ENCODE measurements at regions not wholly inside any gene's neighbourhood (a gene's known extent, or its start where the extent isn't known, plus 50 kb on each side); places are given as distances from the start of the nearest gene placed in this dataset.

DNA sequence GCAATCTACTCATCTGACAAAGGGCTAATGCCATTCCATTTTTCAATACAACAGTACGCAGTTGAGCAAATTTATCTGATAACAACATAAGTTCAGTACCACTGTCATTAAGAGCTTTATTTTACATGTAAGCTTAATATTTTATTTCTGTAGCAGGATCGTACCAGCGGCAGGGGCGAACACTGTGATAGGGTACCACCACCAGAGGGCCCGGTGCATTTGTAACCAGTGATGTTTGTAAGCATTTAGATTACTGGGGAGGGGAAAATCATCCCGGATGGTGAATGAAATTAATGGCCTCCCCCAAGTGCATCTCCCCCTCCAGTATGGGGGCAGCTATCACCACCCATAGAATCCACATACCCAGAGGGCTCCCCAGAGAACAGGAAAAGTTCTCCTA lies 179.0 kb downstream of the ADGRA3 start:
- DNase-seq (ENCODE audit: low read depth in 2 of 2) = no peak

DNA sequence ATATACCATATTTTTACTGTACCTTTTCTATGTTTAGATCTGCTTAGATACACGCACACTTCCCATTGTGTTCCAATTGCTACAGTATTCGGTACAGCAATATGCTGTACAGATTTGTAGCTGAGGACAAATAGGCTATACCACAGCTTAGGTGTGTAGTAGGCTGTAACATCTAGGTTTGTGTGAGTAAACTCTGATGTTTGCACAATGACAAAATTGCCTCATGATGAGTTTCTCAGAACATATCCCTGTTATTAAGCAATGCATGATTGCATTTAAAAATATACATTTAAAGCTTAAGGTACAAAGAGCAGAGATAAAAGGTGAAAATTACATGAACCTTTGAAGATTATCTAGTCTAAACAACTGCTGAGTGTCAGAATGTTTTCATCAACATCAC lies 181.7 kb downstream of the ADGRA3 start:
- DNase-seq (ENCODE audit: low read depth in 2 of 2) = no peak

DNA sequence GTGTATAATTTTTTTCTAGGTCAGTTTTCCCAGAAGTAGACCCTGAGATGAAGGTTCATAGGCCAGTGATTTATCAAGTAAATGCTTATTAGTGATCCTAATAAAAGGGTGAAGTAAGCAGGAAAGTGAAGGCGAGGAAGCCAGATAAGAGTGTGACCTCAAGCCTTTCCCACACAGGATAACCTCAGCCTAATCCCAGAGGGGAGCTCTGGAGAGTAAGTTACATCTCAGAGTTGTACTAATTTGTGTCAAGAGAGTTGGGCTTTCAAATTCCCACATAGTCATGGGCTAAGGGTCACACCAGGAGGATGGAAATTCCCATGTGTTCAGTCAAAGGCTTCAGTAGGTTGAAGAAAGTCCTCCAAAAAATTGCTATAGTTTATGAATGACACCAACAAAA lies 191.4 kb downstream of the ADGRA3 start:
- DNase-seq (ENCODE audit: low read depth in 2 of 2) = no peak

DNA sequence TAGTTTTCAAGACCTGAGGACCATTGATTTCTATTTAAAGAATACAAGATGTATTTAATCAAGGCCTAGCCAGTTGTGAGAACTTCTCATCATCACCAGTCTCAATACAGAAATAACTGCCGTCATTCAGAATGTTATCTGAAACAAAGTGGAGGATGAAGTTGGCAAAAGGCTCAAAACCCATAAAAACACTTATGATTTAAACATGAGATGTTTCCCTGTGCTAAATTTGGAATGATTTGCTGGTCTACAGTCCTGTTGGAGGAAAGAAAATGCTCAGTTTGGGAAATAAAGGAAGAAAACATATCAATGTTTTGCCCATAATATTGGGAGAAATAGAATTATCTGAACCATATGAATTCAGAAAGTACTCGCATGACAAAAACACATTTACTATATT lies 192.2 kb downstream of the ADGRA3 start:
- no peak for DNase-seq (ENCODE audit: low read depth in 2 of 2)

DNA sequence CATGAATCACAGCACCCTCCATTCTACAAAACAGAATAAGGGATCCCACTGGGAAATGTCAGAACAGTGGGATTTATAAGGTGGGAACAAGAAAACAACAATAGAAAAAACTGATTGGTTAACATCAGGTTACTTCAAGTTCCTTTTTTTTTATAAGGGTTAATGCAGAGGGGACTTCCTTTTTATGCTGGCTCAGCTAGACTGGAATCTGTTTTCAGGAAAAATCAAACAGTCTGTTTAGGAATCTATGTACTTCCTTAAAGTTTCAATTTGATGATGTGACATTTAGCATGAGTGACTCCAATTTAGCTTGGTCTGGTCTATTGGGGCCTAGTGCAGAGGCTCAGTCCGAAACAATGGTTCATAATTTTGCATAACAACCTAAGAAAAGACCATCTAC lies 192.9 kb downstream of the ADGRA3 start:
- no peak for DNase-seq (ENCODE audit: low read depth in 2 of 2)

DNA sequence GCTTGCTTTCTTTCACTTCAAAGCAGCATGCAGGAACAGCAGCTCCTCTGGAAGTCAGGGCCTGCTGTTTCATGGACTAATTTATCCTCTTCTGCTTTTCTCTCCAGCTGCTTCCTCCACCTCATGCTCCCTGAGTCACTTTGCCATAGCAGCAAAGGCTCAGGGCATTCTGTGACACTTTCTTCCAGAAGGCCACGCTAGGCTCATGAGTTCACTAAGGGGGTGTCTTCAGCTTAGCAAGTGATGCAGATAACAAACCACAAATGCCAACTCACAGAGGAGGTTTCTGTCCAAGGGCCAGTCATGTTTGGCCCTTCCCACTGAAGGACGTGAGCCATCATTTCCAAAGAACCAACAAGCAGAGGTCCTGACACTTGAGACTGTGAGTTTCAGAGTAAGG lies 200.2 kb downstream of the ADGRA3 start:
- no peak for DNase-seq (ENCODE audit: low read depth in 2 of 2)

DNA sequence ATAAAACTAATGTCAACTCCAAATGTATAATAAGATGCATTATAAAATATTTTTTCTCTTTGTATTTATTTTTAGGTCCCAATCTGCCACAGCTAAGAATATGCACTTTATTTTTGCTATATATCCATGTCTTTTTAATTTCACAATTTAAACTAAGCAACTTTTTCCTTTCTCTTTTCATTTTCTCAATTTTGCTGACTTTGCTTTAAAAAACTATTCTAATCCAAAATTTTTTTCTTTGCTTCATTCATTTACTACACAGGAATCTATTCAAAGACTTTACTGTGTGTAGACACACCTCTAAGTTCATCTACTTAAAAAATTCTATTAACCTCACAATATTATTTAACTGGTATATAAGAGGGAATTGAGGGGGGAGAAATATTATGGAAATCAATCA lies 201.9 kb downstream of the ADGRA3 start:
- no peak for DNase-seq (ENCODE audit: low read depth in 2 of 2)

DNA sequence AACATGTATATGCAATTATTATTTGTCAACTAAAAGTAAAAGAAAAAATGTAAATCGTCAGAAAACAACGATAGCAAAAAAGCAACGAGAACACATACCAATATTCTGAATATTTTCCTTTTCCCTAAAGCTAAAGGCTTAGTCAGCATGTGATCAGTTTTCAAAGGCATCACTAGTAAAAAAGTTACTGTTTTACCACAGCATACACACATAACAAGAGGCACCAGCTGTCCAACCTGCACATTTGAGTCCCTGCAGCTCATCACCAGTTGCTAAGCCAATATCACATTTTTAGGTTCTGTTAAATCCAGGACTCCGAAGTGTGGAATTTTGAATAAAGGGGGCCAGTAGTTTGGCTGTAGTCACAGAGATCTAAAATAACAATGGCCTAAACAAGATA lies 203.8 kb downstream of the ADGRA3 start:
- DNase-seq (ENCODE audit: low read depth in 2 of 2) = no peak

DNA sequence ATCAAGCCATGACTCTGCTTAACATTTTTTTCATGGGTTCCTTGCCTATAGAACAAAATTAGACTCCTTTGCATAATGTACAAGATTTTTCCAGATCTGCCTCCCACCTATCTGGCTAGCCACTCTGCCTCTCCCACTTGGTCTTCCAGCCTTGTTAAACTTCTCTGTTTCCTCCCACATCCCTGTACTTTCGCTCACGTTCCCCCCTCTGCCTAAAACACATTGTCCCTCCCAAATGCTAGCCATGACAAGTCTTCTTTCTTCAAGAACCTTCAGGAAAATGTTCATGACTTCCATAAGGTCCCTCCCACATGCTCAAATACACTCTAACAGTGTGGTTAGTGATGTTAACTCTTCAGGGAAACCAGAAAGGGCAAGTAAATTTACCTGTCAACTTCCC lies 214.6 kb downstream of the ADGRA3 start:
- DNase-seq (ENCODE audit: low read depth in 2 of 2) = no peak

DNA sequence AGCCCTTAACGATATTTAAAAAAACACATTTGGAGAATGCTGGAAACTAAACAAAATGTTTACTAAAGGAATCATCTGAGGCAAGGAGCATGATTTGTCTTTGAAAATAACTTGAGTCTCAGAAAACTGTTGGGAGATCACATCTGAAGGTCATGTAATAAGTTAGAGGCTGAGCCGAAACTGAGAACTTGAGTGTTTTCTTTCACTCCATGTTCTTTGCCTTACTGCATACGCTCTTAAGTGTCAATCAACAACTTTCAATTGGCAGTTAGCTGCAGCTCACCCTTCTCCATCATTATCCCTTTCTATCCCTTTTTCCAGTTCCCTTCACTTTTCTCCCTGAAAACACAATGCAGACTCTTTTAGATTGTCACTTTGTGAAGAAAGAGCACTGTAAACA lies 216.2 kb downstream of the ADGRA3 start:
- DNase-seq (ENCODE audit: low read depth in 2 of 2) = no peak

DNA sequence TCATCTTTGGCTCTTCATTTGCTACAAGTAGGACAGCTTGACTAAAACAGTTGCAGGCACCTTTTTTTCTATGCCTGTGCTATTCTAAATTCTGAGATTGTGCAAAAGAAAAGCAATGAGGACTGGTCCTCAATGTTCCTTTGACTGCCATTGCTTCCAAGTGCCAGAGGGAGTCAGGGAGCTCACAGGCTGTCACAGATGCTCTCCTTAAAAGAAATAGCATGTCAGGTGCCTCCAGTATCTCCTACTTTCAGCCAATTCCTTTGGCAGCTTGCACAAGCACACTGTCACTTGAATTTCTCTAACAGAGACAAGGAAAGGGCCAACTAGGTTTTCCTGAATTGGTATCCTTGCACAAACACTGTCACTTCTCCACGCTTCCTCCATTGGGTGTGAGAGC lies 228.2 kb downstream of the ADGRA3 start:
- DNase-seq (ENCODE audit: low read depth in 2 of 2) = no peak

DNA sequence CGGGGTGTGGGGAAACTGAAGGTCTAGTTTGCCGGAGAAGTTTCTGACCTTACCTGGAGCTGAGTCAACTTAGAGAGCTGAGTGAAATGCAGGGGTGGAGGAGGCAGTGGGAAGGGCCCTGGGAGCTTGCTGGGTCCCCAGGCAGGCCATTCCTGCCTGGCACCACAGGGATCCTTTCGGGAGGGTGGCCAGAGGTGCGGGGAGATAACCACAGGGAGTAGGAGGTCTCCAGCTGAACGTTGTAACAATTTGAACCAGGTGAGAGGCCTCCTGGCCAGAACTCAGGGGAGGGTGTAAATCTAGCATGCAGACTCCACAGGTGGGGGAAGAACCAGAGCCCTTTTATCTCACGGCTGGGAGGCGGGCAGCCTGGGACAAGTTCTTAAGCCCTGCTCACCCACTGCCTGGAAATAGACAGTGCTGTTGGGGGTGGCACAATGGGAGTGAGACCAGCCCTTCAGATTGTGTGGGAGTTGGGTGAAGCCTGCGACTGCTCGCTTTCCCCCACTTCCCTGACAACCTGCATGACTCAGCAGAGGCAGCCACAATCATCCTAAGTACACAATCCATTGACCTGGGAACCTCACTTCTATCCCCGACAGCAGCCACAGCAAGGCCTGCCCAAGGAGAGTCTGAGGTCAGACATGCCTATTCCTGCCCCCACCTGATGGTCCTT lies 247.4 kb downstream of the ADGRA3 start:
- no peak for DNase-seq (ENCODE audit: low read depth in 2 of 2)

DNA sequence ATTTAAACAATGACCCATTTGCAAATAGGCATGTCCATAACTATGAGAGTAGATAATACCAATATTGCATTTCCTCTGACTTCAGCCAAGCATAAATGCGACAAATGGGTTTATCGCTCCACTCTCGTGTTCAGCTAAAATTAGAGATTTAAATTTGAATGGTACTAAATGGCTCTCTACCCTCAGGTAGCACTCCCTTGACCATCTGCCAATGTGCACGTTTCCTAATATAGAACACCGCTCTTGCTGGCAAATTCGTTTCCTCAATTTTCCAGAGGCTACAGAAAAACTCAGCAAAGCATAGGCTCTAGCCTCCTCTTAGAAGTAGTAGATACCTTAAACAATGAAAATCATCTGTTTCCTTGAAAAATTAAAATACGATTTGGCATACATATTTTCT lies 251.6 kb downstream of the ADGRA3 start:
- DNase-seq (ENCODE audit: low read depth in 2 of 2) = no peak

DNA sequence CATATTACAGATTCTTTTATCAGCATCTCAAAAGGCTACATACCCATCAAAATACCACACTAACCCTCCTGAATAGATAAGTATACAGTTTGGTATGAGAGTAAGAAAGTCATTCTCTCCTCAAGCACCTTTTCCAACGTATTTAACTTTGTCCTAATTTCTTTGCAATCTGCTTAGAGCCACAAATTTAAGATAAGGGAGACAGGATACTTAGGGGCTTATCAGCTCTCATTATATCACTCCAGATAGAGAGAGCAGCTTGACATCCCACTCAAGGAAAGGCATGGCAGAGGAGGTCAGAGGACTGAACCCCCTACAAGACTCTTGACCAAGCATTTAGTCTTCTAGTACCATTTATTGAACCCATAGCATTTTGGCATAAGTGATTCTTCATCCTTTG lies 262.4 kb downstream of the ADGRA3 start:
- no peak for DNase-seq (ENCODE audit: low read depth in 2 of 2)

DNA sequence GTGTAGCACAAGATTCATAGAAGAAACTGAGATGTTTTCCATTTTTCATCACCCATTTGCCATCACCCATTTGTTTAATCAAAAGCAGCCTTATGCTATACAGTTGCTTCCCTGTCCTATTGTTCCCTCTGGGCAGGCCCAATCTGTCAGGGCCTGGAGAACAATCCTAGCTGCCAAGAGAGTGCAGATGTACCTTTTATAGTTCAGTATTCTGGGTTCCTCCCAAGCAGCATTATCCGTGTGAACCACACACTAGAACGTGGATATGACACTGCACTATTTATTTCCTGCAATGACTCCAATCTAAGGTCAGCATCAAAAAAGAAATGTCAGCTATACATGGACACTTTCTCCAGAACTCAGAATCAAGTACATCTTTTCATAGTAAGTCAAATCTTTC lies 269.0 kb downstream of the ADGRA3 start:
- no peak for DNase-seq (ENCODE audit: low read depth in 2 of 2)

DNA sequence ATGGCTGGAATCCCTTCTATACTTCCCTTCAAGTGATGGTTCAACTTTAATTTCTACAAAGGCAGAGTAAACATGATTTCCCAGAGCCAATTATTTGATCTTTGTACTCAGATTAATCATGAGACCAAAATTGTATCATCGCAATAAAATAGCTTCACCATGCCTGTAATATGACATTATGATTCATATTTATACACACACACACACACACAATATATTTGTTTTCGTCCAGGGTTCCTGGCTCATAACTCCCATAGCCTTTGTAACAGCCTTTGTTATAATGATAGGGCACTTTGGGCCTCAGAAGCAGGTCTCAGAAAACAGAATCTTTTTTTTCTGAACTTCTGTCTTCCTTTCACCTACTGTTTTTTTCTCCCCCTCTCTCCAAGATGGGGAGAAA lies 270.6 kb downstream of the ADGRA3 start:
- DNase-seq (ENCODE audit: low read depth in 2 of 2) = no peak

DNA sequence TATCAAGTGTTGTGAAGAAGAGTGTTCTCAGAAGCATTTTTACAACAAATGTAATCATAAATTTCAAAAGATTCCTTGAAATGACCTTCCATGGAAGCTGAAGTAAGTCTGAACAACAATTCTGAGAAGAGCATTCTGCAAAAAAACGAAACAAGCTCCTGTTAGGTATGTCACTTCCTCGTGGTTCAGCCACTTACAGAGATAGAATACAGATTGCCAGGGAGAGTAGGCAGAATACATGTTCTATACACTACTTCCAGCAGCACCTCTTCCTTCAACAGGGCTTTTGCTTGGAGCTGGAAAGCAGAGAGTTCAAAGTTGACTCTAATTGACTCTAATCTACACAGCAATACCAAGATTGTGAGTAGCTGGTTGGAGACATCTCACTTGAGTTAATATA lies 274.5 kb downstream of the ADGRA3 start:
- no peak for DNase-seq (ENCODE audit: low read depth in 2 of 2)

DNA sequence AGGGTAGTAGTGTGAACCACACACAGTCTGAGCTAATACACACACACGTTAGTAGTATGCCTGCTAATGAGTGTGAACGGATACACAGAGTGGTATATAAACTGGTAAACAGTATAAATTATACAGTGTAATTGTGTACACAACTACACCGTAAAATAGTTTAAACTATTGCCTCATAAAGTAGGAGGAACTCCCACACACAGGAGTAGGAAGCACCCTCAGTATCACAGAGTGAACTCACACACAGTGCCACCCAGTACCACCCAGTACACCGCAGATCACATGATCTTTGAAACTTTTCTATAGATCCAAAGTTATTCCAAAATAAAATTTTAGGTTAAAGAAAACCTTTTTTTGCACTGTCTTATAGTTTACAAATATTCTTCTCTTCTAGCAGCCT lies 275.1 kb downstream of the ADGRA3 start:
- no peak for DNase-seq (ENCODE audit: low read depth in 2 of 2)

DNA sequence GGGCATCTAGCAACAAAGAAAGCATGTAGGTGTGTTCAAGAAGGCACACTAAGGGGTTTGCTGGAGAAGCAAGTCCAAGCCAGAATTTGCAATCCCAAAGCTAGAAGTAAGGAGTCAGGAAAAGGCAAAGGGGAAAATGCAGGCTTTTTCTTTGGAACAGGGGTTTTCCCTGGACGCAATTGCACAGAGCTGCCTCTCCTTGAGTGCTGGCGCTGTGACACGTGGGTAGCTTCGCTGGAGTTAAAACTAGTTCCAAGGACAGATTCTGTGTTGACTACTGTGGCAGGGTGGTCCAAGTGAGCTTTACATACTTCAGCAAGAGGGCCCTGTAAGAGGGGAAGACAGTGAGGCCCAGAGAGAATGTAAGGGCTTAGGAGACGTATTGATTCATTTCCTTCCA lies 277.1 kb downstream of the ADGRA3 start:
- no peak for DNase-seq (ENCODE audit: low read depth in 2 of 2)

DNA sequence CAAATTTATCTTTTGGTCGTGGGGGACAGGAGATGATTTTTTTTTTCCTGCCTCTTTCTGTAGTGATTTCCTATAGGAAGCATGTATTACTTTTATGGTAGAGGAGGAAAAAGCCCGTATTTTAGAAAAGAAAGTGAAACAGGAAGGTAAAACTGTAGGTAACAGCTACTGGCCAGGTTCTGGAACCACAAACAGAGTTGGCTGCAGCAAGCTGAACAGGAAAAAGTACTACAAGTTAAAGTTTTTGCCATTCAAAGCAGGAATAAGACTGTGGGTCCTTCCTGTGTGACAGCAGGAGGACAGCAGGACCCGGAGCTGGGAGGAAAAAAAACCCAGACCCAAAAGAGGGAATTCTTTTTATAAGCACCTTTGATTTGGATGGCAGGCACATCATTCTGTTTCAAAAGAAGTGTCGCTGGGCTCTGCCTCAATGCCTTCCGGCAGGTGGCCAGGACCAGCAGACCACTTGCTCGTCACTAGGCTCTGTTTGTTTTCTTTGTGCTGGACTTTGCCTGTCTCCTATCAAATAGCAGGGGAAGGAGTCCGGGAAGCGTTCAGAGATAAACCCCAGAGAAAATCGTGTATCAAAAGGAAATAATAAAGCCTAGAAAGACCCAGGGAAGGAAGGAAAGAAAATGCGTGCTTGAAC lies 277.9 kb downstream of the ADGRA3 start:
- DNase-seq (ENCODE audit: low read depth in 2 of 2) = no peak

DNA sequence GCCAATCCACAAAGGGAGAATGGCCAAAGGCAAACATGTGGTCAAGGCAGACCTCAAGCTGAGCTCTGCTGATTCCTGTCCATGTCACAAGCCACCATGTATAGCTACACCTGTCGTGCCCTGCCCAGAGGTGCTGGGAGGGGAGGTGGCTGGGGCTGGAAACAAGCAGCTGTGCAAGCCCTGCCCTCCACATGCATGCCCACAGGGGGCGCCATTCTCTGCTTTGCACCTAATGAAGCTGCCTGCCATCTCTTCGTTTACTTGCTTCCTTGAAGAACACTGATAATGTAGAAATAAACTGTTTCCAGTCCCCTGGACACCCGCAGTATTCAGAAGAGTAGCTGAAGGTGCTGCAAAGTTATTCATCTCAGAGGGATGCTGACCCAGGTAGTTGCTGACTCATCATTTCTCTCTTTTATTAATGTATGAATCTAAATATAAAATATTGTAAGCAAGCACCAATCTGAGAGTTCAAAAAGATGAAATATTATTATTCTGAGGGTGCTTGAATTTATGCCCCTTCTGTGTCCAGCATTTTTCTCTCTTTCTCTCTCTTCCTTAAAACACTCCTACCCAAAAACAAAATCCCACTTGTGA lies 278.6 kb downstream of the ADGRA3 start:
- DNase-seq (ENCODE audit: low read depth in 2 of 2) = peak; percentile 3 to 25

DNA sequence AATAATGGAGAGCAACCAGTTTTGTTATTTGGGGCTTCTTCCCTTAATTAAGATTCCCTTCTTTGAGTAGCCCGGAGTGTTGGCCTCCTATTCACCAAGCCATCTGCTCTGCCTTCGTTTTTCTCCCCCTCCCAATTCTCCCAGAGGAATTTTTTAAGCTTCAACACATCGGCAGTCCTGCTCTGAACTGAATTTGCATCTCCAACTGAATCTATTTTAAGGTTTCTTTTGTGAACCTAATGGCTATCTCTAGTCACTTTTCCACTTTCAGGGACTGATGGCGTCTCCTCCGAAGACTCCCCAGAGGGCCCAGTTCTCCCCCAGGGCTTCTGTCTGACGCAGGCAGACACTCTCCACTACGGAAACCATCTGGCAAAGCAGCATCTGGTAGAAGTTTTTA lies 280.2 kb downstream of the ADGRA3 start:
- DNase-seq (ENCODE audit: low read depth in 2 of 2) = no peak

DNA sequence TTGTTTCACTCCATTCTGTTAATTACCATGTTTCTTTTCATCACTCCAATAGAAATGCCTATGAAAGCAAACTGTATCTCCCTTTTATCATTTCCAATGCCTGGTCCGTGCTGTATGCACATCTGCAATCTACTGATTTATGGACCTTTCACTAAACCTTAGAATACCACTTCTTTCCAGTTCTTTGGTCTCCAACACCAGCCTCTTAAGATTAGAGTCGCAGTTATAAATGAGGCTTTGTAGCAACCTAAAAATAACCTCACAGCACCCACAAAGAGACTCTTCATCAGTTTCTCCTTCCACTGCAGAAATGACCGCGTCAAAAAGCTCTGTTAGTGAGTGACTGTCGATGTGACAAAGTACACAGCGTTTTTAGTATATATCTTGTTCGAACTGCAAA lies 282.6 kb downstream of the ADGRA3 start:
- no peak for DNase-seq (ENCODE audit: low read depth in 2 of 2)

DNA sequence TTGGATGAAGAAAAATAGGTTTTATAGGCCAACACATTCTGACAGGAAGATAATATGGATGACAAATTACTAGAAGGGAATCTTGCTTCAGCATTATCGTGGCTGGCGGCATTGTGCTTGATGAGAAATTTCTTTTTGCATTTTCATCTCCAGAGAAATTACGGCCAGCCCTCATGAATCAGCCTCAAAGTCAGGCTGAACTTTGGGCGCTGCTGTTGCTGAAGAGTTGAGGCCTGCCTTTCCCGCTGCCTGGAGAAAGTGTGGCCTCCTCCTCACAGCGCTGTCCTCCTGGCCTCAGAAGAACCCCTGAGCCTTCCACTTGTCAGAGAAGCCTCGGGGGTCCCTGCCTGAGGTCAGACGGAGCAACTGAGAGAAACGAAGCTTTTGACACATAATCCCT lies 272.4 kb upstream of the KCNIP4 start:
- DNase-seq (ENCODE audit: low read depth in 2 of 2) = no peak
